Lung microvascular endothelial cell (primary cell): ENCODE measurements at regions not wholly inside any gene's neighbourhood (a gene's known extent, or its start where the extent isn't known, plus 50 kb on each side); places are given as distances from the start of the nearest gene placed in this dataset.

Experiments used
- DNase-seq, 2 donors: peaks; one replicate each; pipeline versions ENCODE4 v3.0.0 to v3.0.0-alpha.2; 2010; ENCODE audit warnings: low read depth in 2 of 2

DNA sequence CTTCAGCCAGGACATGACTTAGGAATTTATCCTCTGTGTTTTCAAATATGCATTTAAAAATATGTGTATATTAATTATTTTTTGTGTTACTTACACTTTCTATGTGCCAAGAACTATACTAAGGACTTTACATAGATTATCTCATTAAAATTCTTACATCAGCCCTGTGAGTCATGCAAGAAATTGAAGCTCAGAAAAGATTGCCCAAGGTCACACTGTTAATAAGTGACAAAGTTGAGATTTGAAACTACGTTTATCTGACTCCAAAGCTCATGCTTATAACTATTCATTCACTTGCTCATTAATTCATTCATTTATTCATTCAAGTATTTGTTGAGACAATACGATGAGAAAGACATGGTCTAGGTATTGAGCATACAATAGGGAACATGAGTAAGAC lies 62.9 kb upstream of the CHRDL1 start:
- DNase-seq = no peak

- peak in 1 of 2 donors; percentile 3 for DNase-seq
Observed at GRCh38 chrX:110853610-110854009, 58.0 kb upstream of the CHRDL1 start.

- DNase-seq = peak; percentile 12 to 34
Observed at GRCh38 chrX:110852180-110852579, 56.6 kb upstream of the CHRDL1 start.

DNA sequence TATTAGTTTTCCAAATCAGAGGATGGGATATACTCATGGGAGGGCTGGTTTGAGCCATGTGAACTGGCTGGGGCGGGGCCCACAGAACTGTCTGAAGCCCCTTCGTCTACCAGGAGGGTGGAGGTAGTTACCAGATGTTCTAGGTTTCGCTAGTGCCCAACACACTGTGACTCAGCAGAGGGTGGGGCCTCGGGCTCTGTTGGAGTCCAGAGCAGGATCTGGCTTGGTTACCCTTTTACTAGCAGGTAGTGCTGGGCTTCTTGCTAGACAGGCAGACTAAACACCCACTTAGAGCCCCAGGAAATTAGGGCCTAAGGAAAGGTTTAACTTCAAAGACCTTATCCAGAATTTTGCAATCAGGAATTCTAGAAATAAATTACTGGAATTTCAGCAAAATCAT lies 56.2 kb upstream of the CHRDL1 start:
- DNase-seq = peak in 1 of 2 donors; percentile 2

GRCh38 chrX:110847334-110847733 lies 51.7 kb upstream of the CHRDL1 start:
- DNase-seq = peak; percentile 54 to 73

DNA sequence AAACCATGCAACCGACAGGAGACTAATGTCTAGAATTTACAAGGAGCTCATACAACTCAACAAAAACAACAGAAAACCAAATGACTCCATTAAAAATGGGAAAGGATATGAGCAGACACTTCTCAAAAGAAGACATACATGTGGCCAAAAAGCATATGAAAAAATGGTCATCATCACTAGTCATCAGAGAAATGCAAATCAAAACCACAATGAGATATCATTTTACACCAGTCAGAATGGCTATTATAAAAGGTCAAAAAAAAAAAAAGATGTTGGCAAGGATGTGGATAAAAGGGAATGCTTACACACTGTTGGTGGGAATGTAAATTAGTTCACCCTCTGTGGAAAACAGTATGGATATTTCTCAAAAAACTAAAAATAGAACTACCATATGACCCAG lies 50.5 kb upstream of the CHRDL1 start:
- no peak for DNase-seq
